ENCODE measurements at regions not wholly inside any gene's neighbourhood (a gene's known extent, or its start where the extent isn't known, plus 50 kb on each side); places are given as distances from the start of the nearest gene placed in this dataset.
"Not testable (repeated sequence)": the region's sequence is repeated elsewhere in the genome, so short reads cannot be mapped to it uniquely, and the experiment has no call there.

GRCh38 chr15:70525551-70525950 is 237.8 kb downstream of the UACA start:
- no peak for DNase-seq (ENCODE audit: low read depth, low spot score)

- no peak for DNase-seq (ENCODE audit: low read depth, low spot score)
These were observed 238.9 kb downstream of the UACA start for GRCh38 chr15:70524470-70524869.

- no peak for DNase-seq (ENCODE audit: low read depth, low spot score)
These were observed 239.7 kb downstream of the UACA start for GRCh38 chr15:70523616-70524015.

- DNase-seq (ENCODE audit: low read depth, low spot score), result no peak
These were observed 240.2 kb downstream of the UACA start for GRCh38 chr15:70523192-70523591.

GRCh38 chr15:70522323-70522966 is 240.9 kb downstream of the UACA start:
- DNase-seq (ENCODE audit: low read depth, low spot score), result no peak

- DNase-seq (ENCODE audit: low read depth, low spot score), result no peak
These were observed 241.6 kb downstream of the UACA start for GRCh38 chr15:70521576-70522322.

GRCh38 chr15:70519616-70520015 is 243.7 kb downstream of the UACA start:
- no peak for DNase-seq (ENCODE audit: low read depth, low spot score)

GRCh38 chr15:70519004-70519365 is 244.4 kb downstream of the UACA start:
- no peak for DNase-seq (ENCODE audit: low read depth, low spot score)

GRCh38 chr15:70518201-70519003 is 245.0 kb downstream of the UACA start:
- no peak for DNase-seq (ENCODE audit: low read depth, low spot score)

- no peak for DNase-seq (ENCODE audit: low read depth, low spot score)
These were observed 246.2 kb downstream of the UACA start for GRCh38 chr15:70517194-70517590.

- DNase-seq (ENCODE audit: low read depth, low spot score), result no peak
These were observed 246.8 kb downstream of the UACA start for GRCh38 chr15:70516408-70517193.

GRCh38 chr15:70514251-70514650 is 249.1 kb downstream of the UACA start:
- no peak for DNase-seq (ENCODE audit: low read depth, low spot score)

GRCh38 chr15:70513819-70514218 is 249.5 kb downstream of the UACA start:
- DNase-seq (ENCODE audit: low read depth, low spot score), result no peak

GRCh38 chr15:70512772-70513362 is 250.5 kb downstream of the UACA start:
- no peak for DNase-seq (ENCODE audit: low read depth, low spot score)

- DNase-seq (ENCODE audit: low read depth, low spot score), result not testable (repeated sequence)
These were observed 251.3 kb downstream of the UACA start for GRCh38 chr15:70511972-70512587.

- DNase-seq (ENCODE audit: low read depth, low spot score), result no peak
These were observed 252.9 kb downstream of the UACA start for GRCh38 chr15:70510433-70510832.

- no peak for DNase-seq (ENCODE audit: low read depth, low spot score)
These were observed 253.6 kb downstream of the UACA start for GRCh38 chr15:70509731-70510143.

GRCh38 chr15:70509282-70509662 is 254.1 kb downstream of the UACA start:
- DNase-seq (ENCODE audit: low read depth, low spot score), result no peak

- DNase-seq (ENCODE audit: low read depth, low spot score), result no peak
These were observed 254.6 kb downstream of the UACA start for GRCh38 chr15:70508561-70509281.

GRCh38 chr15:70507772-70508371 is 255.5 kb downstream of the UACA start:
- DNase-seq (ENCODE audit: low read depth, low spot score), result no peak
